ENCODE measurements at regions not wholly inside any gene's neighbourhood (a gene's known extent, or its start where the extent isn't known, plus 50 kb on each side); places are given as distances from the start of the nearest gene placed in this dataset.

GRCh38 chr14:101469382-101470247, 91.7 kb upstream of the DIO3 start:
- DNase-seq (ENCODE audit: low read depth), result no peak

GRCh38 chr14:101470266-101470665, 91.0 kb upstream of the DIO3 start:
- no peak for DNase-seq (ENCODE audit: low read depth)

GRCh38 chr14:101471723-101472517, 89.4 kb upstream of the DIO3 start:
- no peak for DNase-seq (ENCODE audit: low read depth)

GRCh38 chr14:101472518-101472849, 88.8 kb upstream of the DIO3 start:
- no peak for DNase-seq (ENCODE audit: low read depth)

- DNase-seq (ENCODE audit: low read depth), result no peak
These were observed 88.1 kb upstream of the DIO3 start for GRCh38 chr14:101473045-101473729.

GRCh38 chr14:101473795-101474562, 87.3 kb upstream of the DIO3 start:
- no peak for DNase-seq (ENCODE audit: low read depth)

- DNase-seq (ENCODE audit: low read depth), result no peak
These were observed 86.5 kb upstream of the DIO3 start for GRCh38 chr14:101474563-101475455.

GRCh38 chr14:101475456-101476257, 85.6 kb upstream of the DIO3 start:
- DNase-seq (ENCODE audit: low read depth), result no peak

GRCh38 chr14:101476258-101476915, 84.9 kb upstream of the DIO3 start:
- DNase-seq (ENCODE audit: low read depth), result no peak

- no peak for DNase-seq (ENCODE audit: low read depth)
These were observed 84.3 kb upstream of the DIO3 start for GRCh38 chr14:101476916-101477553.

GRCh38 chr14:101477648-101478047, 83.6 kb upstream of the DIO3 start:
- DNase-seq (ENCODE audit: low read depth), result no peak

- no peak for DNase-seq (ENCODE audit: low read depth)
These were observed 83.2 kb upstream of the DIO3 start for GRCh38 chr14:101478096-101478495.

- no peak for DNase-seq (ENCODE audit: low read depth)
These were observed 82.4 kb upstream of the DIO3 start for GRCh38 chr14:101478796-101479410.

GRCh38 chr14:101480022-101480746, 81.1 kb upstream of the DIO3 start:
- DNase-seq (ENCODE audit: low read depth), result no peak

GRCh38 chr14:101480747-101481530, 80.4 kb upstream of the DIO3 start:
- DNase-seq (ENCODE audit: low read depth), result no peak

GRCh38 chr14:101481557-101481956, 79.7 kb upstream of the DIO3 start:
- DNase-seq (ENCODE audit: low read depth), result no peak

GRCh38 chr14:101482066-101482465, 79.2 kb upstream of the DIO3 start:
- DNase-seq (ENCODE audit: low read depth), result no peak

Data from stimulated activated CD8-positive, alpha-beta memory T cell treated with anti-CD3 and anti-CD28 coated beads, Interleukin-4, amount 100 ng/mL, for 24 hours (primary cell).